AG10803 (cell line): ENCODE measurements at regions not wholly inside any gene's neighbourhood (a gene's known extent, or its start where the extent isn't known, plus 50 kb on each side); places are given as distances from the start of the nearest gene placed in this dataset.
"Not testable (repeated sequence)": the region's sequence is repeated elsewhere in the genome, so short reads cannot be mapped to it uniquely, and the experiment has no call there.

Experiments
- DNase-seq: peaks from one replicate; pipeline ENCODE4 v3.0.0; 2010; ENCODE audit warnings: low read depth
- H3K4me3 ChIP-seq: 2 replicates; pipeline ENCODE4 v1.5.1; 2011; ENCODE audit warnings: mild to moderate bottlenecking, low read length, control low read depth
- CTCF ChIP-seq: conservative IDR thresholded peaks from 2 replicates; pipeline ENCODE4 v1.5.1; 2011; ENCODE audit warnings: mild to moderate bottlenecking, low read length, control low read depth, inconsistent platforms

DNA sequence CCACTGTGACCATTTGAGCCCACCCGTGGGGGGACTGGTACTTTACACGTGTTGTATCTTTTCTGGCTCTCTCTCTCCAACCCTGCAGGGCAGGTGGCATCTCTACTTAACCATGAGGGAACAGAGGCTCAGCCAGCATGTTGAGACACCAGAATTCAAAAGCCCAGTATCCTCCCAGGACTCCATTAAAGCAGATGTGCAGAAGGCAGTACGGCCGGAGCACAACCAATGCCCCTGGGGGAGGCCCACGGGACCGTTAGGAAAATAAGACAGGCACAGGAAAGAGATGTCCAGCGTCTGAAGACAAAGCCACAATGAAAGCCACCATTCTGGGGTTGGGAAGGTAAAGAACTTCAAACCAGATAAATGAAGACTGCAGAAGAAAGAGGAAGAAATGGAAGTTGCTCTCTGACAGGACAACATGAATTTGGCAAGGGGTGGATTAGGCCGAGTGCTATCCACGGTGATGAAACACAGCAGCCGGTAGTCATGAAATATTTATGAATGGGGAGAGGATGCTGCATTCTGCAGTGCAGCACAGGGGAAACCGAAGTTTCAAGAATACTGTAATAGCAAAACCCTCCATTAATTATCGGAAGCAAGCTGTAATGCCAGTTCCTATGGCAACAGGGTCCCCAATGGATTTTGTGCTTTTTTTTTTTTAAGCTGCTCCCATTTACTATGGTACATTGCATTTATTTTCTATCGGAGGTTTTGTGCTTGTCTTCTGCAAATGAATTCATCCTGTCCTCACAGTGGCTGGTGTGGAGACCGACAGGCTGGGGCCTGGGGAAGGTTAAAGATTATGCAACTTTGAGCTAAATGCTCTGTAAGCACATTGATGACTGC lies 179.4 kb downstream of the NRN1 start:
- TF ChIP-seq CTCF: no peak
- no peak for DNase-seq
- H3K4me3 ChIP-seq: no peak overlapping the region

GRCh38 chr6:5824382-5824983 lies 182.2 kb downstream of the NRN1 start:
- not testable (repeated sequence) for H3K4me3 ChIP-seq, DNase-seq
